Cardiac muscle cell (in vitro differentiated cells and primary cell): ENCODE measurements at regions not wholly inside any gene's neighbourhood (a gene's known extent, or its start where the extent isn't known, plus 50 kb on each side); places are given as distances from the start of the nearest gene placed in this dataset.

Experiments
- DNase-seq, 2 donors: peaks; one replicate each; pipeline versions ENCODE4 v3.0.0 to v3.0.0-alpha.2; 2010 to 2017; ENCODE audit warnings: low read depth in 1 of 2, low spot score in 1 of 2
- H3K27ac ChIP-seq: fragments of 200-600 bp; sonication (generic); 2 replicates; pipeline ENCODE4 v1.5.1; 2016
- H3K27me3 ChIP-seq: fragments of 200-600 bp; sonication (generic); 2 replicates; pipeline ENCODE4 v1.6.0; 2016; ENCODE audit warnings: control low read depth
- H3K36me3 ChIP-seq: fragments of 200-600 bp; sonication (generic); 2 replicates; pipeline ENCODE4 v1.5.1; 2016; ENCODE audit warnings: control low read depth
- H3K4me1 ChIP-seq: fragments of 200-600 bp; sonication (generic); 2 replicates; pipeline ENCODE4 v1.8.1; 2017; ENCODE audit warnings: low read depth, mild to moderate bottlenecking, mixed run types
- H3K4me3 ChIP-seq: fragments of 200-600 bp; sonication (generic); 2 replicates; pipeline ENCODE4 v1.5.1; 2016; ENCODE audit warnings: mild to moderate bottlenecking
- H3K9me3 ChIP-seq: fragments of 200-600 bp; sonication (generic); 2 replicates; pipeline ENCODE4 v1.5.1; 2017; ENCODE audit warnings: low read depth, mild to moderate bottlenecking, control low read depth
- TF ChIP-seq, protein P1 (sequence below): IDR thresholded peaks from 2 replicates; pipeline ENCODE4 v1.5.1; 2012; ENCODE audit warnings: low read depth, mild to moderate bottlenecking, low read length

DNA sequence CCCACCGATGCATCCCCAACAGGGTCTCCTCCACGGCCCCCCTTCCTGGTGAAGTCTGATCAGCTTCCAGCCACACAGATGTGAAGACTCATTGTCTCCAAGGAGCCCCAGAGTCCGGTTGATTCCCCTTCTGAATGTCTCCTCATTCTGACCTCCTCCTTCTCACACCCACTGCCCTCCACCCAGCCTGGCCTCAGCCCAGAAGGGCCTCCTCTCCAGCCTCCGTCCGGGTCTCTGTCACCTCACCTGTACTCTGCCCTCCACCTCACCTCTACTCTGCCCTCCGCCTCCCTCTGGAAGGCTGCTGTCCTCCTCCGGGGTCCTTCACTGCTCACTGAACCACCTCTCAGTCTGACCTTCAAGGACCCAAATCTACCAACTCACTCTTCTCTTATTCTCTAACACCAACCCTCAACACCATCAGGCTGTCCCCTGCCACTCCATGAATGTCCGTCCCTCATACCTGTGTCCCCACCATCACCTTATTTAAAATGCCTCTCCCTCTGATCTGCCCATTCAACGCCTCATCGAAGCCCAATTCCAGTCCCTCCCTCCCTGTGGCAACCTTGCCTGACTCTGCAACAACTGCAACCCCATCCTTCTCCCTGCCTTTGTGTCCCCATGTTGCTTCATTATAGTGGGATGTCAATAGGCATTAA lies 201.2 kb downstream of the TOMM20 start:
- H3K27ac ChIP-seq: no peak overlapping the region
- no peak overlapping the region for H3K4me3 ChIP-seq
- DNase-seq: no peak
- H3K9me3 ChIP-seq: no peaks in the 10 kb centered on the region
- H3K36me3 ChIP-seq: no peaks in the 10 kb centered on the region
- H3K27me3 ChIP-seq: no peaks in the 10 kb centered on the region
- TF ChIP-seq, protein P1, sequence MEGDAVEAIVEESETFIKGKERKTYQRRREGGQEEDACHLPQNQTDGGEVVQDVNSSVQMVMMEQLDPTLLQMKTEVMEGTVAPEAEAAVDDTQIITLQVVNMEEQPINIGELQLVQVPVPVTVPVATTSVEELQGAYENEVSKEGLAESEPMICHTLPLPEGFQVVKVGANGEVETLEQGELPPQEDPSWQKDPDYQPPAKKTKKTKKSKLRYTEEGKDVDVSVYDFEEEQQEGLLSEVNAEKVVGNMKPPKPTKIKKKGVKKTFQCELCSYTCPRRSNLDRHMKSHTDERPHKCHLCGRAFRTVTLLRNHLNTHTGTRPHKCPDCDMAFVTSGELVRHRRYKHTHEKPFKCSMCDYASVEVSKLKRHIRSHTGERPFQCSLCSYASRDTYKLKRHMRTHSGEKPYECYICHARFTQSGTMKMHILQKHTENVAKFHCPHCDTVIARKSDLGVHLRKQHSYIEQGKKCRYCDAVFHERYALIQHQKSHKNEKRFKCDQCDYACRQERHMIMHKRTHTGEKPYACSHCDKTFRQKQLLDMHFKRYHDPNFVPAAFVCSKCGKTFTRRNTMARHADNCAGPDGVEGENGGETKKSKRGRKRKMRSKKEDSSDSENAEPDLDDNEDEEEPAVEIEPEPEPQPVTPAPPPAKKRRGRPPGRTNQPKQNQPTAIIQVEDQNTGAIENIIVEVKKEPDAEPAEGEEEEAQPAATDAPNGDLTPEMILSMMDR: no peak
- no peaks in the 10 kb centered on the region for H3K4me1 ChIP-seq

DNA sequence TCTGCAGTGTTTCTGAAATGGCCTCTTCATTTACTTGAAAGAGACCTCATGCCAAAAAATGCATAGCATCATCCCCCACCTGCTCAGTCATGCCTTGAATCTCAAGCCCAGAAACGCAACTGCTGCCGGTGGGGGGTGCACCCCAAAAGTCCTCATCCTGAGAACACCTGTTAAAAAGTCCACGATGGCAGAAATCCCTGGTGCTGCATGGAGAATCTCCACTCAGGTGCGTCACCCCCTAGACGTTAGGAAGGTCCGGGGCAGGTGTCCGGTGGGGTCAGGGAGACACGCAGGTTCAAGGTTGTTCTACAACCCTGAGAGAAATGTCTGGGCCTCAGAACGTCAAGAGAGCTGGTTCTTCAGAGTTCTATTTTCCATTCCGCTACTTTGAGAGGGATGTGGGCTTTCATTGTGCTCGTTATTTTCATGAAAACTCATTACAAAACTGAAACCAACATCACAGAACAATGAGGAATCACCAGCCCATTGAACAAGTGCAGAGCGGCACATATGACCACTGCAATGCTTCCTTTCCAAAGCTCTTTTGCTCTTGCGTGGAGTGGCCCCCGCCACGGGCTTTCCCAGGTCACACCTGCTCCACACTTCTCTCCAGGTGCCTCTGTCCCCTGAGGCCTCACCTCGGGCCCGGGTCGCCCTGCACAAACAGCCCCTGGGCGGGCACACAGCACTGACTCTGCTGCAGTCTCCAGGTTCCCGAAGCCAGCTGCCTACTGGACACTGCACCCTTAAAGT lies 201.9 kb downstream of the TOMM20 start:
- Histone ChIP-seq H3K27ac (no peak overlapping the region), H3K4me1 (no peaks in the 10 kb centered on the region), H3K36me3 (no peaks in the 10 kb centered on the region), H3K9me3 (no peaks in the 10 kb centered on the region), H3K4me3 (no peak overlapping the region), H3K27me3 (no peaks in the 10 kb centered on the region)
- no peak for DNase-seq
- TF ChIP-seq, protein P1: no peak

DNA sequence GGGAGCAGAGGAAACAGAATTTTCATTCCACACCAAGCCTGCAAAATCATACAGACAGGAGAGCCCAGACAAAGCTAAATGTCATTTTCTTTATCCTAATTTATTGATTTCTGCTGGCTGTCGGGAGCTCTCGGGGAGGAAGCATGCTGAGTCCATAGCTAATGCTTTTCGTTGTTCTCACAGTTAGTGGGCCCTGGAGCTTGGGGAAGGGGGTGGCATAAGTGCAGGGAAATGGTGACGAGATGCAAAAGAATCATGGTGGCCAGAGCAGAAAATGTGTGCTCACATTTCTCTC lies 202.4 kb downstream of the TOMM20 start:
- H3K27ac ChIP-seq: no peak overlapping the region
- H3K27me3 ChIP-seq: no peaks in the 10 kb centered on the region
- H3K4me1 ChIP-seq: no peaks in the 10 kb centered on the region
- TF ChIP-seq, protein P1: no peak
- no peak for DNase-seq
- no peaks in the 10 kb centered on the region for H3K36me3 ChIP-seq
- no peak overlapping the region for H3K4me3 ChIP-seq
- no peaks in the 10 kb centered on the region for H3K9me3 ChIP-seq

DNA sequence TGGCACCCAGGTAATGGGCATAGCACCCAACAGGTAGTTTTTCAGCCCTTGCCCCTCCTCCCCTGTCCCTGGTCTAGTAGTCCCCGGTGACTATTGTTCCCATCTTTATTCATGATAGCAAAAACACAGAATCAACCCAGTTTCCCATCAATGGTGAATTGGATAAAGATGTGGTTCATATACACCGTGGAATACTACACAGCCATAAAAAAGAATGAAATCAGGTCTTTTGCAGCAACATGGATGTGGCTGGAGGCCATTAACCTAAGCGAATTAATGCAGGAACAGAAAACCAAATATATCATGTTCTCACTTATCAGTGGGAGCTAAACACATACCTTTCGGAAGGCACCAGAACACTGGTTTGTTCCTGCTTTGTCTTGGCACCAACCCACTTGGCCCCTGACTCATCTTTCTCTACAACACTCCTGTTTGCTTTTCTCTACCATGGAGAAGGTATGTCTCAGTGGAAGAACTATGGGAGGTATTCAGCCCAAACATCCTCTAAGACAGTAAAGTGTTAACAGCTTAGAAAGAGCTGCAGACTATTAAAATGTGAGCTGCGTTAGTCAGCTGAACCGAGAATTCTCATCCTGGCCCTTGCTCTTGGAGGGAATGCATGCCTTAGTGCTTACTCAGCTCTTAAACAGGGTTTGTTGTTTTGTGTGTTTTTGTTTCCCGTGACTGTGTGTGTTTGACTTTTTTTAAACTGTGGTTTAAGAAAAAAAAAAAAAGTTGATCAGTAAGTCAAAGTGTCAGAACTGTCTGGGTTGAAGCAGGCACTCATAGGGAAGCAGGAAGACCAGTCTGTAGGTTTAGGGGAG lies 203.0 kb downstream of the TOMM20 start:
- TF ChIP-seq, protein P1: no peak
- peak in 1 of 2 donors; percentile 97 for DNase-seq
- Histone ChIP-seq H3K27ac (no peak overlapping the region), H3K4me1 (no peaks in the 10 kb centered on the region), H3K4me3 (no peak overlapping the region), H3K36me3 (no peaks in the 10 kb centered on the region), H3K27me3 (no peaks in the 10 kb centered on the region), H3K9me3 (no peaks in the 10 kb centered on the region)

DNA sequence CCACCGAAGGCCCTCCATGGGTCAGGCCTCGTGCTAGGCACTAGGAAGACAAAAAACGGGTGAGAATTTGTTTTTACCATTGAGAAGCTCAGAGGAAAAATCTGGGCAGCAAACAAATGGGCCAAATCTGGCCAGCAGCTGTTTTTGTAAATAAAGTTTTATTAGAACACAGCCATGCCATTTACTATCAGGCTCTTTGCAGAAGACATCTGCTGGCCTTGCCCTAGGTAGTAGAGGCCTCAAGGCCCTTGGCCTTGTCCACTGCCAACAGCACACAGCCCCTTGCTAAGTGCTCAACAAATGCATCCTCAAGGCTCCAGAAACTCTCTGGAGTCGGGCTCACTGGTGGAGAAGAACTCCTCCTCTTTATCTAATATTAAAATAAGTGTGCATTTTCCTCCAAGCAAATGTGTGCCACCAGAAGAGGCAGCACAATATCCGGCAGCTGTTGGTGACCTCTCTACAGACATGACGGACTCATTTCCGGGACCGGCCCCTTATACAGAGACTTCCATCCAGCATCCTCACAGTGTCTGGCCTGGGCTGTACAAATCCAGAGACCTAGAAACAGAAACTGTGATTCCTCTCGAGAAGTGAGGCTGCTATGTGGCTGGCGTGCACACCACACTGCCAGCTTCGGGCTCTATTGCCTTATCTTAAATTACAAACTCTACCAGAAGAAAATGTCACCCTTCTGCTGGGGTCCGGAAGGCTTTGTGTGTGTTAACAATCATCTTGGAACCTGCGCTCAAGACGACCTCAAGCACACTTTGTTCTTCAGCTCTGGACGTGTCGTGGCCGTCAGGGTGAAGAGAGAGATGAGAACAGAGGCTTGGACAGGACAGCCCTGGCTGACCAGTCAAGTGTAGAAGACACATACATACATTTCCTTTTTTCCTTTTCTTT lies 203.9 kb downstream of the TOMM20 start:
- no peaks in the 10 kb centered on the region for H3K4me1 ChIP-seq
- H3K4me3 ChIP-seq: no peak overlapping the region
- H3K27ac ChIP-seq: no peak overlapping the region
- TF ChIP-seq, protein P1: no peak
- no peaks in the 10 kb centered on the region for H3K36me3 ChIP-seq
- no peaks in the 10 kb centered on the region for H3K27me3 ChIP-seq
- H3K9me3 ChIP-seq: no peaks in the 10 kb centered on the region
- DNase-seq: no peak
